Tibial nerve (tissue), 4 donors: ENCODE measurements at regions not wholly inside any gene's neighbourhood (a gene's known extent, or its start where the extent isn't known, plus 50 kb on each side); places are given as distances from the start of the nearest gene placed in this dataset.

Experiments
- EP300 ChIP-seq, 2 donors: sonication (generic); formaldehyde crosslinking; IDR thresholded peaks; one replicate each; pipeline ENCODE4 v1.6.1; 2017; ENCODE audit warnings: antibody characterized with exemption in 2 of 2, mild to moderate bottlenecking in 1 of 2
- POLR2A ChIP-seq, 2 donors: fragments of 450-650 bp; IDR thresholded peaks; one replicate each; pipeline ENCODE4 v1.6.1; 2017; ENCODE audit warnings: antibody characterized with exemption in 2 of 2, mild to moderate bottlenecking in 2 of 2, moderate library complexity in 2 of 2
- TF ChIP-seq, protein P1 (sequence below), 5 experiments: fragments of 200-600 bp in 3 of 5; fragments of 450-650 bp in 2 of 5; sonication (generic) in 3 of 5; IDR thresholded peaks; one replicate each; pipeline ENCODE4 v1.5.1; 2016 to 2019; ENCODE audit warnings: antibody characterized with exemption in 5 of 5, mild to moderate bottlenecking in 3 of 5, moderate library complexity in 2 of 5

DNA sequence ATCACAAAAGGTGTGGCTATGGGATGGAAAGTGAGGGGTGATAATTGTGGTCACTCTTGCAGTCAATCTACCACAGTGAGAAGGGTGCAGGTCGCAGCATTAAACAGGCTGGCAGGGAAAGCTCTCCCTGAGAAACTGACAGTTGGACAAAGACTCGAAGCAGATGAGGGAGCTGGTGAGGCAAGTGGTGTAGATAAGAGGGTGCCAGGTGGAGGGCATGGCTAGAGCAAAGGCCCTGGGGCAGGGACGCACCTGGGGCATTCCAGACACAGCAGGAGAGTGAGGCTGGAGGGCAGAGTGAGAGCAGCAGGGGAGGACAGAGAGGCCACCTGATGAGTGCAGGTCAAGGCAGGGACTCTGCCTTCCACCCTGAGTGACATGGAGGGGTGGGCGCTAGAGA, 264.8 kb downstream of the PRDM2 start:
- TF ChIP-seq, protein P1, sequence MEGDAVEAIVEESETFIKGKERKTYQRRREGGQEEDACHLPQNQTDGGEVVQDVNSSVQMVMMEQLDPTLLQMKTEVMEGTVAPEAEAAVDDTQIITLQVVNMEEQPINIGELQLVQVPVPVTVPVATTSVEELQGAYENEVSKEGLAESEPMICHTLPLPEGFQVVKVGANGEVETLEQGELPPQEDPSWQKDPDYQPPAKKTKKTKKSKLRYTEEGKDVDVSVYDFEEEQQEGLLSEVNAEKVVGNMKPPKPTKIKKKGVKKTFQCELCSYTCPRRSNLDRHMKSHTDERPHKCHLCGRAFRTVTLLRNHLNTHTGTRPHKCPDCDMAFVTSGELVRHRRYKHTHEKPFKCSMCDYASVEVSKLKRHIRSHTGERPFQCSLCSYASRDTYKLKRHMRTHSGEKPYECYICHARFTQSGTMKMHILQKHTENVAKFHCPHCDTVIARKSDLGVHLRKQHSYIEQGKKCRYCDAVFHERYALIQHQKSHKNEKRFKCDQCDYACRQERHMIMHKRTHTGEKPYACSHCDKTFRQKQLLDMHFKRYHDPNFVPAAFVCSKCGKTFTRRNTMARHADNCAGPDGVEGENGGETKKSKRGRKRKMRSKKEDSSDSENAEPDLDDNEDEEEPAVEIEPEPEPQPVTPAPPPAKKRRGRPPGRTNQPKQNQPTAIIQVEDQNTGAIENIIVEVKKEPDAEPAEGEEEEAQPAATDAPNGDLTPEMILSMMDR (IDR thresholded peaks at IDR 0.05), result no peak
- TF ChIP-seq POLR2A (IDR thresholded peaks at IDR 0.05) (no peak), EP300 (IDR thresholded peaks at IDR 0.05) (no peak)
